ENCODE measurements at regions not wholly inside any gene's neighbourhood (a gene's known extent, or its start where the extent isn't known, plus 50 kb on each side); places are given as distances from the start of the nearest gene placed in this dataset.

GRCh38 chr11:42840176-42840829, 471.5 kb upstream of the API5 start:
- TF ChIP-seq CTCF (IDR thresholded peaks at IDR 0.05), result no peak

GRCh38 chr11:42840860-42841259, 470.9 kb upstream of the API5 start:
- no peak for TF ChIP-seq CTCF (IDR thresholded peaks at IDR 0.05)

GRCh38 chr11:42841556-42841955, 470.2 kb upstream of the API5 start:
- TF ChIP-seq CTCF (IDR thresholded peaks at IDR 0.05), result no peak

- no peak for TF ChIP-seq CTCF (IDR thresholded peaks at IDR 0.05)
These were observed 462.4 kb upstream of the API5 start for GRCh38 chr11:42849362-42849761.

- TF ChIP-seq CTCF (IDR thresholded peaks at IDR 0.05), result no peak
These were observed 454.5 kb upstream of the API5 start for GRCh38 chr11:42857344-42857743.

- no peak for TF ChIP-seq CTCF (IDR thresholded peaks at IDR 0.05)
These were observed 441.3 kb upstream of the API5 start for GRCh38 chr11:42870480-42870879.

- TF ChIP-seq CTCF (IDR thresholded peaks at IDR 0.05), result no peak
These were observed 421.0 kb upstream of the API5 start for GRCh38 chr11:42890773-42891172.

- no peak for TF ChIP-seq CTCF (IDR thresholded peaks at IDR 0.05)
These were observed 410.7 kb upstream of the API5 start for GRCh38 chr11:42901084-42901483.

Data from LNCAP (cell line).